Epithelial cell of proximal tubule (primary cell): ENCODE measurements at regions not wholly inside any gene's neighbourhood (a gene's known extent, or its start where the extent isn't known, plus 50 kb on each side); places are given as distances from the start of the nearest gene placed in this dataset.

Experiments
- DNase-seq: peaks from one replicate; pipeline ENCODE4 v3.0.0-alpha.2; 2011; ENCODE audit warnings: low read depth
- H3K4me3 ChIP-seq: 2 replicates; pipeline ENCODE4 v1.5.1; 2011; ENCODE audit warnings: low read depth, mild to moderate bottlenecking, low read length
- CTCF ChIP-seq: conservative IDR thresholded peaks from 2 replicates; pipeline ENCODE4 v1.5.1; 2012; ENCODE audit warnings: low read depth, mild to moderate bottlenecking, low read length

- no peak for TF ChIP-seq CTCF
- no peak for DNase-seq
- no peak overlapping the region for H3K4me3 ChIP-seq
These were observed 349.4 kb upstream of the SEMA6D start for GRCh38 chr15:47367726-47368390.

- TF ChIP-seq CTCF: no peak
- DNase-seq: no peak
- no peak overlapping the region for H3K4me3 ChIP-seq
These were observed 345.4 kb upstream of the SEMA6D start for GRCh38 chr15:47371939-47372338.

- H3K4me3 ChIP-seq: no peak overlapping the region
- peak; percentile 41 for TF ChIP-seq CTCF
- DNase-seq: no peak
These were observed 343.1 kb upstream of the SEMA6D start for GRCh38 chr15:47374222-47374621.

- H3K4me3 ChIP-seq: no peak overlapping the region
- TF ChIP-seq CTCF: no peak
- DNase-seq: no peak
These were observed 341.1 kb upstream of the SEMA6D start for GRCh38 chr15:47376190-47376589.

- no peak for TF ChIP-seq CTCF
- DNase-seq: no peak
- H3K4me3 ChIP-seq: no peak overlapping the region
These were observed 339.8 kb upstream of the SEMA6D start for GRCh38 chr15:47377465-47377864.

- TF ChIP-seq CTCF: no peak
- H3K4me3 ChIP-seq: no peak overlapping the region
- DNase-seq: no peak
These were observed 338.8 kb upstream of the SEMA6D start for GRCh38 chr15:47378527-47378926.

- no peak for DNase-seq
- no peak for TF ChIP-seq CTCF
- no peak overlapping the region for H3K4me3 ChIP-seq
These were observed 334.2 kb upstream of the SEMA6D start for GRCh38 chr15:47383102-47383501.
